Upper lobe of left lung (tissue), 6 donors: ENCODE measurements at regions not wholly inside any gene's neighbourhood (a gene's known extent, or its start where the extent isn't known, plus 50 kb on each side); places are given as distances from the start of the nearest gene placed in this dataset.
A peak's percentile ranks its signal among the peaks of the same experiment; 100 is the strongest.
"Not testable (repeated sequence)": the region's sequence is repeated elsewhere in the genome, so short reads cannot be mapped to it uniquely, and the experiment has no call there.

ENCODE experiments used
- ATAC-seq, 2 donors: fragments of 200-7000 bp; cut with Tn5 transposase; one replicate each; pipeline ENCODE4 v1.9.1; 2022; ENCODE audit warnings: mild to moderate bottlenecking in 2 of 2, moderate library complexity in 2 of 2; ENCODE audit not compliant: low FRiP score in 2 of 2
- DNase-seq, 2 donors: peaks; one replicate each; pipeline ENCODE4 v3.0.0-alpha.2; 2019 to 2020
- H3K27ac ChIP-seq, 4 donors: fragments of 200-600 bp; sonication (generic); one replicate each; pipeline ENCODE4 v1.5.1; 2016 to 2019
- H3K27me3 ChIP-seq, 4 donors: fragments of 200-600 bp; sonication (generic); one replicate each; pipeline ENCODE4 v1.5.1; 2017 to 2019
- H3K36me3 ChIP-seq, 4 donors: fragments of 200-600 bp; sonication (generic); one replicate each; pipeline ENCODE4 v1.5.1; 2016 to 2019
- H3K4me1 ChIP-seq, 4 donors: fragments of 200-600 bp; sonication (generic); one replicate each; pipeline ENCODE4 v1.5.1; 2018 to 2019
- H3K4me3 ChIP-seq, 4 donors: fragments of 200-600 bp; sonication (generic); one replicate each; pipeline ENCODE4 v1.5.1; 2017 to 2019; ENCODE audit warnings: mild to moderate bottlenecking in 2 of 4, moderate library complexity in 1 of 4
- H3K9me3 ChIP-seq, 4 donors: fragments of 200-600 bp; sonication (generic); one replicate each; pipeline ENCODE4 v1.5.1; 2018 to 2019
- EP300 ChIP-seq, 4 donors: sonication (generic); formaldehyde crosslinking; IDR thresholded peaks; one replicate each; pipeline ENCODE4 v1.5.1; 2017; ENCODE audit warnings: antibody characterized with exemption in 4 of 4, control low read depth in 2 of 4
- POLR2A ChIP-seq, 4 donors: fragments of 450-650 bp; IDR thresholded peaks; one replicate each; pipeline ENCODE4 v1.5.1; 2016 to 2017; ENCODE audit warnings: antibody characterized with exemption in 4 of 4, mild to moderate bottlenecking in 2 of 4
- POLR2AphosphoS5 ChIP-seq, 2 donors: sonication (generic); formaldehyde crosslinking; IDR thresholded peaks; one replicate each; pipeline ENCODE4 v1.5.1; 2017; ENCODE audit warnings: antibody characterized with exemption in 2 of 2
- WGBS, 2 donors: methylation state at CpG; one replicate each; pipeline ENCODE4 v1.1.5; 2017 to 2018; 5-methylcytosine and 5-hydroxymethylcytosine counted together
- TF ChIP-seq, protein P1 (sequence below), 6 experiments: fragments of 450-650 bp in 4 of 6; fragments of 200-600 bp in 2 of 6; sonication (generic) in 2 of 6; IDR thresholded peaks; one replicate each; pipeline ENCODE4 v1.5.1; 2016 to 2019; ENCODE audit warnings: antibody characterized with exemption in 6 of 6
- donor health status: DM: no; HTN: no; CAD: no; lungs with moderate emphysema.
- donor health status: DM: no; HTN: yes; CAD: no; lungs with severe emphysema.

DNA sequence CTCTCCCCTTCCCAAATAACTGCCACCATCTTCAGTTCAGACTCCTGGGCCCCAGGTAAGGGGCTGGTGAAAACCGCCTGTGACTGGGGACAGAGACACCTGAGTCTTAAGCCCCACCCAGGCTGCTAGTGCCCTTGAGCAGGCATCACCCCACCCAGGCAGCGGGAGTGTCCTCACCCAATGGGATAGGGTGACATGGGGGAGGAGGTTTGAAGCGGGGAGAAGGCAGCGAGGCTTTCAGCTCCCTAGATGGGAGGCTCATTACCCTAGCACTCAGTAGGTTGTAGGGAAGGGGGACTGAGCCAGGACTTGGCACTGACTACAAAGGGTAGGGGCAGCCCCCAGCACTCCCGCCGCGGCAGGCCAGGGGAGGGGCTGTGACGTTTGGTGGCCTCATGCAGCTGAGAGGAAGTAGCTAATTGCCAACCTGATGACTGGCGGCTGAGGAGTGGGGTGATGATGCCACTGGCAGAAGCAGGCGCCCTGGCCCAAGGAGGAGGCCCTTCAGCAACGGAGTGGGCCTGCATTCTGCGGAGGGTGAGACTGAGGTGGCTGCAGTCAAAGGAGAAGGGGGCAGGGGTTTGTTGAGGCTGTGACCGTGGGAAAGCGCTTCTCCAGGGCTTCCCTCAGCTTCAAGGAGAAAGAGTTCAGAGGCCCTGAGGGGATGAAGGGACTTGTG lies 126.9 kb downstream of the MRPL14 start:
- Histone ChIP-seq H3K4me1 (peaks cover 11 to 30% (median 14%) of the 10 kb centered on the region in 4 donors), H3K36me3 (no peaks in the 10 kb centered on the region), H3K9me3 (no peaks in the 10 kb centered on the region), H3K4me3 (peak overlapping the region in 3 of 4 donors; percentile 9 to 46 (median 33)), H3K27me3 (peaks cover 0 to 24% (median 10%) of the 10 kb centered on the region in 4 donors), H3K27ac (peak overlapping the region; percentile 17 to 79 (median 70))
- TF ChIP-seq EP300 (IDR thresholded peaks at IDR 0.05) (peak in 1 of 4 donors; percentile 93), POLR2AphosphoS5 (IDR thresholded peaks at IDR 0.05) (peak in 1 of 2 donors; percentile 79), POLR2A (IDR thresholded peaks at IDR 0.05) (peak in 2 of 4 donors; percentile 30 to 58)
- TF ChIP-seq, protein P1, sequence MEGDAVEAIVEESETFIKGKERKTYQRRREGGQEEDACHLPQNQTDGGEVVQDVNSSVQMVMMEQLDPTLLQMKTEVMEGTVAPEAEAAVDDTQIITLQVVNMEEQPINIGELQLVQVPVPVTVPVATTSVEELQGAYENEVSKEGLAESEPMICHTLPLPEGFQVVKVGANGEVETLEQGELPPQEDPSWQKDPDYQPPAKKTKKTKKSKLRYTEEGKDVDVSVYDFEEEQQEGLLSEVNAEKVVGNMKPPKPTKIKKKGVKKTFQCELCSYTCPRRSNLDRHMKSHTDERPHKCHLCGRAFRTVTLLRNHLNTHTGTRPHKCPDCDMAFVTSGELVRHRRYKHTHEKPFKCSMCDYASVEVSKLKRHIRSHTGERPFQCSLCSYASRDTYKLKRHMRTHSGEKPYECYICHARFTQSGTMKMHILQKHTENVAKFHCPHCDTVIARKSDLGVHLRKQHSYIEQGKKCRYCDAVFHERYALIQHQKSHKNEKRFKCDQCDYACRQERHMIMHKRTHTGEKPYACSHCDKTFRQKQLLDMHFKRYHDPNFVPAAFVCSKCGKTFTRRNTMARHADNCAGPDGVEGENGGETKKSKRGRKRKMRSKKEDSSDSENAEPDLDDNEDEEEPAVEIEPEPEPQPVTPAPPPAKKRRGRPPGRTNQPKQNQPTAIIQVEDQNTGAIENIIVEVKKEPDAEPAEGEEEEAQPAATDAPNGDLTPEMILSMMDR (IDR thresholded peaks at IDR 0.05) = no peak
- WGBS, 2 donors = 36 to 37% methylated on average over 13 to 14 of the region's 14 CpGs
- peak; percentile 35 to 83 for ATAC-seq
- DNase-seq = peak; percentile 89 to 90

DNA sequence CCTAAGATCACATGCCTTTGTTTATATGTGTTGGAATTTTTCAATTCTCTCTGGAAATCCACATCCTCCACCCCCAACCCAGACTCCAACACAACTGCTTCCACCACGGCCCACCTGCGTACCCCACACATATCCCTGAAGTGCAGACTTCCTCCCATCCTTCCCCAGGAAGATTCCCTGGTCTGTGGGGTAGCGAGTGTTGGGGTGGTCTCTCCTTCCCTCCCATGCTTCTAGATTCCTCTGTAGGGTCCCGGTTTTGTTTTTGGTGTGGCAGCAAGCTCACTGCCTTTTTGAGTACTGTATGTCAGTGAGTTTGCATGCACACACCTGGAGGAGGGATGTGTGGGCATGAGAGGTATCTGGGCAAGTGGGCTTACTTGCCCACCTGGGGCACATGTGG lies 127.6 kb downstream of the MRPL14 start:
- Histone ChIP-seq H3K9me3 (no peaks in the 10 kb centered on the region), H3K4me3 (no peak overlapping the region), H3K27ac (peak overlapping the region in 3 of 4 donors; percentile 66 to 79 (median 74)), H3K36me3 (no peaks in the 10 kb centered on the region), H3K27me3 (peaks cover 0 to 24% (median 10%) of the 10 kb centered on the region in 4 donors), H3K4me1 (peaks cover 11 to 30% (median 14%) of the 10 kb centered on the region in 4 donors)
- no peak for TF ChIP-seq POLR2AphosphoS5 (IDR thresholded peaks at IDR 0.05)
- no peak for TF ChIP-seq POLR2A (IDR thresholded peaks at IDR 0.05)
- TF ChIP-seq EP300 (IDR thresholded peaks at IDR 0.05) = no peak
- TF ChIP-seq, protein P1 (IDR thresholded peaks at IDR 0.05) = no peak
- ATAC-seq (no peak), DNase-seq (no peak)
- 83 to 85% methylated on average over 4 of the region's 4 CpGs for WGBS, 2 donors

DNA sequence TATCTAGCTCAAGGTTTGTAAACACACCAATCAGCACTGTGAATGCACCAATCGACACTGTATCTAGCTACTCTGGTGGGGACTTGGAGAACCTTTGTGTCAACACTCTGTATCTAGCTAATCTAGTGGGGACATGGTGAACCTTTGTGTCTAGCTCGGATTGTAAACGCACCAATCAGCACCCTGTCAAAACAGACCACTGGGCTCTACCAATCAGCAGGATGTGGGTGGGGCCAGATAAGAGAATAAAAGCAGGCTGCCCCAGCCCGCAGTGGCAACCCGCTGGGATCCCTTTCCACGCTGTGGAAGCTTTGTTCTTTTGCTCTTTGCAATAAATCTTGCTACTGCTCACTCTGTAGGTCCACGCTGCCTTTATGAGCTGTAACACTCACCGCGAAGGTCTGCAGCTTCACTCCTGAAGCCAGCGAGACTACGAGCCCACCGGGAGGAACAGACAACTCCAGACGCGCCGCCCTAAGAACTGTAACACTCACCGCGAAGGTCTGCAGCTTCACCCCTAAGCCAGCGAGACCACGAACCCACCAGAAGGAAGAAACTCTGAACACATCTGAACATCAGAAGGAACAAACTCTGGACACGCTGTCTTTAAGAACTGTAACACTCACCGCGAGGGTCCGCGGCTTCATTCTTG lies 128.5 kb downstream of the MRPL14 start:
- 83 to 90% methylated on average over 8 to 24 of the region's 24 CpGs for WGBS, 2 donors

DNA sequence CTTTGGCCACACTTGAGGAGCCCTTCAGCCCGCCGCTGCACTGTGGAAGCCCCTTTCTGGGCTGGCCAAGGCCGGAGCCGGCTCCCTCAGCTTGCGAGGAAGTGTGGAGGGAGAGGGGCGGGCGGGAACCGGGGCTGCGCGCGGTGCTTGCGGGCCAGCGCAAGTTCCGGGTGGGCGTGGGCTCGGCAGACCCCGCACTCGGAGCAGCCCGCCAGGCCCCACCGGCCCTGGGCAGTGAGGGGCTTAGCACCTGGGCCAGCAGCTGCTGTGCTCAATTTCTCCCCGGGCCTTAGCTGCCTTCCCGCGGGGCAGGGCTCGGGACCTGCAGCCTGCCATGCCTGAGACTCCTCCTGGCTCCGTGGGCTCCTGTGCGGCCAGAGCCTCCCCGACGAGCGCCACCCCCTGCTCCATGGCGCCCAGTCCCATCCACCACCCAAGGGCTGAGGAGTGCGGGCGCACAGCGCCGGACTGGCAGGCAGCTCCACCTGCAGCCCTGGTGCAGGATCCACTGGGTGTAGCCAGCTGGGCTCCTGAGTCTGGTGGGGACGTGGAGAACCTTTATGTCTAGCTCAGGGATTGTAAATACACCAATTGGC lies 129.2 kb downstream of the MRPL14 start:
- H3K4me3 ChIP-seq, H3K36me3 ChIP-seq, H3K9me3 ChIP-seq, H3K27ac ChIP-seq, ATAC-seq: not testable (repeated sequence)
- DNase-seq = peak in 1 of 2 donors; percentile 72
- WGBS, 2 donors = 98 to 99% methylated on average over 14 to 31 of the region's 35 CpGs
- Histone ChIP-seq H3K27me3 (peaks cover 0 to 21% (median 9%) of the 10 kb centered on the region in 4 donors), H3K4me1 (peaks cover 10 to 25% (median 13%) of the 10 kb centered on the region in 4 donors)

More for the DNA sequence above, 128.5 kb downstream of the MRPL14 start:
- not testable (repeated sequence) for DNase-seq, H3K9me3 ChIP-seq, H3K4me3 ChIP-seq, ATAC-seq, H3K36me3 ChIP-seq, H3K27ac ChIP-seq
- Histone ChIP-seq H3K4me1 (peaks cover 11 to 30% (median 14%) of the 10 kb centered on the region in 4 donors), H3K27me3 (peaks cover 0 to 24% (median 10%) of the 10 kb centered on the region in 4 donors)

DNA sequence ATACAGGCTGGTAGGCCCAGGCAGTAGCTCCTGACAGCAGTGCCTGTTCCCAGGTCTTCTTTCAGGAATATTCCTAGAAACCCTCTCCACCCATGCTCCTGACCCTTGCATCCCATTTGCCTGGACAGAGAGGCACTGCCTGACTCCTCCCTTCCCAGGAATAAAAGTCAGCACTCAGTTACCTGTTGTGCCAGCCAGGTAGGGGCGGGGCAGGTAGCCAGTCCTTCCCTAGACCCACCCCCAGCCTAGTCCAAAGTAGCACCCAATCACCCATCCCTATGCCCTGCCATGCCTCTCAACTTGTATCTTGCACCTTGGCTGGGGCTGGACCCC lies 129.9 kb downstream of the MRPL14 start:
- H3K9me3 ChIP-seq = no peaks in the 10 kb centered on the region
- H3K4me1 ChIP-seq = peaks cover 4 to 17% (median 6%) of the 10 kb centered on the region in 4 donors
- no peaks in the 10 kb centered on the region for H3K36me3 ChIP-seq
- H3K27me3 ChIP-seq = peaks cover 0 to 14% (median 3%) of the 10 kb centered on the region in 4 donors
- DNase-seq (peak in 1 of 2 donors; percentile 60), ATAC-seq (no peak)
- WGBS, 2 donors = 70 to 100% methylated on average over 1 of the region's 1 CpG
- no peak overlapping the region for H3K27ac ChIP-seq
- H3K4me3 ChIP-seq = no peak overlapping the region
- no peak for TF ChIP-seq POLR2AphosphoS5 (IDR thresholded peaks at IDR 0.05)
- TF ChIP-seq, protein P1 (IDR thresholded peaks at IDR 0.05) = no peak
- no peak for TF ChIP-seq EP300 (IDR thresholded peaks at IDR 0.05)
- TF ChIP-seq POLR2A (IDR thresholded peaks at IDR 0.05) = no peak
